ENCODE measurements at regions not wholly inside any gene's neighbourhood (a gene's known extent, or its start where the extent isn't known, plus 50 kb on each side); places are given as distances from the start of the nearest gene placed in this dataset.

DNA sequence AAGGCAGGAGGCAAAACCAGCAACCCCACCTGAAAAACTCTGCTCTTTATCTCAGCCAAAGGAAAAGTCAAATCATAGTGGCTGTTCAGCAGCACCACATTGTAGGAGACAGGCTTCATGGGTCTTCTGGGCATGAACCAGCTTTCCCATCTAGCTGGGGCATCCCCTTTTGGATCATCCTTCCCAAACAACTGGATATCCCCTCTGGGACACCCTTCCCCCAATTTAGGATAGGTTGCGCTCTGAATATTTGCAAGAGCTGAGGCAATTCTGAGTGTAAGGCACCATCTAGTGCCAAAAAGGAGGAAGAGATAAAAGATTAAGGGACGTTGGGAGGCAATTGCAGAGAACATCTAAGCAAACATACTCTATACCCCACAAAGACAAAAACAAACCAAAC lies 295.8 kb downstream of the MATN1 start:
- TF ChIP-seq ZBTB33 (IDR thresholded peaks at IDR 0.05) (no peak), BHLHE40 (IDR thresholded peaks at IDR 0.05; ENCODE audit: borderline replicate concordance in 1 of 2, low read depth in 2 of 2, low read length in 1 of 2) (no peak), CHD1 (IDR thresholded peaks at IDR 0.05; ENCODE audit: low read depth, low read length) (no peak), ZSCAN29 (IDR thresholded peaks at IDR 0.05) (no peak), CTCF (IDR thresholded peaks at IDR 0.05 in 2 of 3, conservative IDR thresholded peaks at IDR 0.05 in 1 of 3; ENCODE audit: control insufficient read depth in 2 of 3, extremely low read depth in 1 of 3, insufficient read depth in 1 of 3, low read depth in 3 of 3, low read length in 3 of 3) (no peak), POLR2A (IDR thresholded peaks at IDR 0.05; ENCODE audit: low read depth, low read length) (no peak), RFX5 (IDR thresholded peaks at IDR 0.05; ENCODE audit: low read depth, low read length) (no peak), RAD21 (IDR thresholded peaks at IDR 0.05; ENCODE audit: insufficient read depth, low read depth, low read length) (no peak), TAF1 (IDR thresholded peaks at IDR 0.05; ENCODE audit: borderline replicate concordance, low read depth, low read length) (no peak), ZNF24 (IDR thresholded peaks at IDR 0.05) (no peak), POLR2AphosphoS5 (IDR thresholded peaks at IDR 0.05; ENCODE audit: low read length) (no peak)
- TF ChIP-seq, protein P1, sequence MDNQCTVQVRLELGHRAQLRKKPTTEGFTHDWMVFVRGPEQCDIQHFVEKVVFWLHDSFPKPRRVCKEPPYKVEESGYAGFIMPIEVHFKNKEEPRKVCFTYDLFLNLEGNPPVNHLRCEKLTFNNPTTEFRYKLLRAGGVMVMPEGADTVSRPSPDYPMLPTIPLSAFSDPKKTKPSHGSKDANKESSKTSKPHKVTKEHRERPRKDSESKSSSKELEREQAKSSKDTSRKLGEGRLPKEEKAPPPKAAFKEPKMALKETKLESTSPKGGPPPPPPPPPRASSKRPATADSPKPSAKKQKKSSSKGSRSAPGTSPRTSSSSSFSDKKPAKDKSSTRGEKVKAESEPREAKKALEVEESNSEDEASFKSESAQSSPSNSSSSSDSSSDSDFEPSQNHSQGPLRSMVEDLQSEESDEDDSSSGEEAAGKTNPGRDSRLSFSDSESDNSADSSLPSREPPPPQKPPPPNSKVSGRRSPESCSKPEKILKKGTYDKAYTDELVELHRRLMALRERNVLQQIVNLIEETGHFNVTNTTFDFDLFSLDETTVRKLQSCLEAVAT (IDR thresholded peaks at IDR 0.05) = no peak
